Sigmoid colon (tissue), 6 donors: ENCODE measurements at regions not wholly inside any gene's neighbourhood (a gene's known extent, or its start where the extent isn't known, plus 50 kb on each side); places are given as distances from the start of the nearest gene placed in this dataset.

Experiments used
- DNase-seq: peaks from one replicate; pipeline ENCODE4 v3.0.0-alpha.2; 2019
- H3K27ac ChIP-seq, 4 donors: fragments of 200-600 bp; sonication (generic); one replicate each; pipeline ENCODE4 v1.5.1; 2016 to 2019; ENCODE audit warnings: mild to moderate bottlenecking in 1 of 4
- H3K27me3 ChIP-seq, 3 donors: fragments of 200-600 bp; sonication (generic); one replicate each; pipeline ENCODE4 v1.5.1; 2019; ENCODE audit warnings: mild to moderate bottlenecking in 1 of 3
- H3K36me3 ChIP-seq, 4 donors: fragments of 200-600 bp; sonication (generic); one replicate each; pipeline ENCODE4 v1.5.1; 2016 to 2019
- H3K4me1 ChIP-seq, 4 donors: fragments of 200-600 bp; sonication (generic); one replicate each; pipeline ENCODE4 v1.5.1; 2017 to 2019
- H3K4me3 ChIP-seq, 4 donors: fragments of 200-600 bp; sonication (generic); one replicate each; pipeline ENCODE4 v1.5.1; 2017 to 2019; ENCODE audit warnings: mild to moderate bottlenecking in 2 of 4, moderate library complexity in 1 of 4
- H3K9me3 ChIP-seq, 4 donors: fragments of 200-600 bp in 3 of 4; sonication (generic) in 3 of 4; one replicate each; pipeline versions ENCODE4 v1.5.1 to v1.6.1; 2013 to 2019
- EP300 ChIP-seq, 4 donors: sonication (generic); formaldehyde crosslinking; IDR thresholded peaks; one replicate each; pipeline ENCODE4 v1.6.1; 2017; ENCODE audit warnings: antibody characterized with exemption in 4 of 4
- POLR2A ChIP-seq, 2 donors: fragments of 450-650 bp; IDR thresholded peaks; one replicate each; pipeline ENCODE4 v1.6.1; 2016; ENCODE audit warnings: antibody characterized with exemption in 2 of 2, mild to moderate bottlenecking in 2 of 2, moderate library complexity in 2 of 2
- POLR2AphosphoS5 ChIP-seq, 4 donors: sonication (generic); formaldehyde crosslinking; IDR thresholded peaks; one replicate each; pipeline ENCODE4 v1.6.1; 2017; ENCODE audit warnings: antibody characterized with exemption in 4 of 4
- WGBS, 2 donors: extraction: QIAGEN DNeasy Blood & Tissue Kit; methylation state at CpG; one replicate each; pipeline ENCODE4 v1.1.7; 2013; 5-methylcytosine and 5-hydroxymethylcytosine counted together
- intact Hi-C: fragments of 100-400 bp; cut with DNase I; formaldehyde crosslinking; loops from one replicate; pipeline ENCODE4 v1.15.1; 2023
- TF ChIP-seq, protein P1 (sequence below), 4 experiments: fragments of 450-650 bp in 3 of 4; fragments of 200-600 bp in 1 of 4; IDR thresholded peaks; one replicate each; pipeline ENCODE4 v1.5.1; 2016 to 2019; ENCODE audit warnings: antibody characterized with exemption in 4 of 4, mild to moderate bottlenecking in 3 of 4, moderate library complexity in 2 of 4
- donor health status: healthy with polysubstance abuse.
- donor health status: healthy.

- intact Hi-C loops = no loop called here
- no peaks in the 10 kb centered on the region for H3K27me3 ChIP-seq
- no peak for DNase-seq
- no peak overlapping the region for H3K27ac ChIP-seq
- H3K4me1 ChIP-seq = peaks cover 0 to 4% (median 0%) of the 10 kb centered on the region in 4 donors
- no peak overlapping the region for H3K4me3 ChIP-seq
- no peaks in the 10 kb centered on the region for H3K36me3 ChIP-seq
- TF ChIP-seq POLR2AphosphoS5 (IDR thresholded peaks at IDR 0.05) (no peak), EP300 (IDR thresholded peaks at IDR 0.05) (no peak), POLR2A (IDR thresholded peaks at IDR 0.05) (no peak)
- TF ChIP-seq, protein P1, sequence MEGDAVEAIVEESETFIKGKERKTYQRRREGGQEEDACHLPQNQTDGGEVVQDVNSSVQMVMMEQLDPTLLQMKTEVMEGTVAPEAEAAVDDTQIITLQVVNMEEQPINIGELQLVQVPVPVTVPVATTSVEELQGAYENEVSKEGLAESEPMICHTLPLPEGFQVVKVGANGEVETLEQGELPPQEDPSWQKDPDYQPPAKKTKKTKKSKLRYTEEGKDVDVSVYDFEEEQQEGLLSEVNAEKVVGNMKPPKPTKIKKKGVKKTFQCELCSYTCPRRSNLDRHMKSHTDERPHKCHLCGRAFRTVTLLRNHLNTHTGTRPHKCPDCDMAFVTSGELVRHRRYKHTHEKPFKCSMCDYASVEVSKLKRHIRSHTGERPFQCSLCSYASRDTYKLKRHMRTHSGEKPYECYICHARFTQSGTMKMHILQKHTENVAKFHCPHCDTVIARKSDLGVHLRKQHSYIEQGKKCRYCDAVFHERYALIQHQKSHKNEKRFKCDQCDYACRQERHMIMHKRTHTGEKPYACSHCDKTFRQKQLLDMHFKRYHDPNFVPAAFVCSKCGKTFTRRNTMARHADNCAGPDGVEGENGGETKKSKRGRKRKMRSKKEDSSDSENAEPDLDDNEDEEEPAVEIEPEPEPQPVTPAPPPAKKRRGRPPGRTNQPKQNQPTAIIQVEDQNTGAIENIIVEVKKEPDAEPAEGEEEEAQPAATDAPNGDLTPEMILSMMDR (IDR thresholded peaks at IDR 0.05) = no peak
- WGBS, 2 donors = 88% methylated on average over 2 of the region's 2 CpGs
- no peaks in the 10 kb centered on the region for H3K9me3 ChIP-seq
These were observed 223.2 kb upstream of the PGRMC2 start for GRCh38 chr4:128510850-128511249.

GRCh38 chr4:128502818-128503527 lies 215.4 kb upstream of the PGRMC2 start:
- no peak for DNase-seq
- Histone ChIP-seq H3K4me1 (no peaks in the 10 kb centered on the region), H3K9me3 (peaks cover 0 to 2% (median 0%) of the 10 kb centered on the region in 4 donors), H3K4me3 (no peak overlapping the region), H3K27ac (no peak overlapping the region), H3K27me3 (no peaks in the 10 kb centered on the region), H3K36me3 (no peaks in the 10 kb centered on the region)
- intact Hi-C loops = no loop called here
- TF ChIP-seq EP300 (IDR thresholded peaks at IDR 0.05) (no peak), POLR2A (IDR thresholded peaks at IDR 0.05) (no peak), POLR2AphosphoS5 (IDR thresholded peaks at IDR 0.05) (no peak)
- TF ChIP-seq, protein P1 (IDR thresholded peaks at IDR 0.05) = no peak
- WGBS, 2 donors = 60 to 64% methylated on average over 1 of the region's 1 CpG

DNA sequence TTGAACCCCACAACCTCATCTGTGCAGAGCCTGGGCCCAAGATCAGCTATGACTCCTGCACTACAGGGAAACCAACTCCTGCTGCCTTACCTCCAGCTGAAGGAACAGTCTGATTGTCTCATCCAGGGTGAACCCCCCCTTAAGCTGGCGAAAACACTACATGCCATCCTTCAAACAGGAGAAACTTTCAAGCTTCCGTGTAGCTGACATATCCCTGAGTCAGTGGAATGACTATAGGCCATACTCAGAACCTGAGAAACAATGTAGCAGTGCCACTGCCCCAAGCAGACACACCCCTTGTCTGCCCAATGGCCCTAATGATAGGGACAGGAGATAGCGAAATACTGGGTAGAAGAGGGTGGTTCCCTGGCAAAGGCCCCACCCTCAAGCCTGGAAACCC lies 213.6 kb upstream of the PGRMC2 start:
- Histone ChIP-seq H3K36me3 (no peaks in the 10 kb centered on the region), H3K4me1 (no peaks in the 10 kb centered on the region), H3K27ac (no peak overlapping the region), H3K9me3 (peaks cover 0 to 5% (median under 1%) of the 10 kb centered on the region in 4 donors), H3K27me3 (no peaks in the 10 kb centered on the region), H3K4me3 (no peak overlapping the region)
- DNase-seq = no peak
- intact Hi-C loops = no loop called here
- whole genome bisulfite sequencing, 2 donors = 93 to 94% methylated on average over 3 of the region's 3 CpGs
- no peak for TF ChIP-seq EP300 (IDR thresholded peaks at IDR 0.05)
- no peak for TF ChIP-seq POLR2AphosphoS5 (IDR thresholded peaks at IDR 0.05)
- no peak for TF ChIP-seq POLR2A (IDR thresholded peaks at IDR 0.05)
- TF ChIP-seq, protein P1 (IDR thresholded peaks at IDR 0.05) = no peak

DNA sequence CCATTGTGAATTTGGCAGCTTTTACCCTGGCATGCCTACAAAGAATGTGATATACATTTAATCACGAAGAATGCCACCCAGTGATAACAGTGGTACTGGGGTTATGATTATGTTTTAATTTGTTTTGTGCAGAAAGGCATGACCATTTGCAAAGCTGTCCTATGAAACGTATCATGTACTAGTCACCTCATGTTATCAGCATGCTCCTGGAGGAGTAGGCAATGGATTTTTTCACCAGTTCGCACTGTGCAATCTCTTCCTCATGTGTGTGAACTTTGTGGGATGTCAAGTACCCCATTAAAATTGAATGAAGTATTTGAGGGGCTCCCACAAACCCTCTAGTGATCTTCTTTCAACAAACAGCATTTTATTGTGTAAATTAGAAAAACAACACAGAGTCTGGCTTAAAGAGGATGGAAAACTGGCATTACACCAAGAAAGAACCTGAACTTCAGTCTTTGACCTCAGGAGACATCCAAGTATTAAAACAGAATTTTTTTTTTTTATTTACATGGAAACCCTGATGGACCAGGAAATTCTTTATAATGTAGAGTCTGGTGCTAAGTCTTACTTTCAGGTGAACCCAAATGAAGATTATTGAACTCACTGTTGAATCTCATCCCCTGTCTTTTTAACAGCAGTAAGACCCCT lies 200.6 kb upstream of the PGRMC2 start:
- WGBS, 2 donors = 78 to 92% methylated on average over 3 of the region's 3 CpGs
- no peak for TF ChIP-seq POLR2AphosphoS5 (IDR thresholded peaks at IDR 0.05)
- TF ChIP-seq, protein P1 (IDR thresholded peaks at IDR 0.05) = no peak
- TF ChIP-seq POLR2A (IDR thresholded peaks at IDR 0.05) = no peak
- no peak for TF ChIP-seq EP300 (IDR thresholded peaks at IDR 0.05)

More for the DNA sequence above, 200.6 kb upstream of the PGRMC2 start:
- no peak overlapping the region for H3K4me3 ChIP-seq
- H3K4me1 ChIP-seq = no peaks in the 10 kb centered on the region
- no peak for DNase-seq
- no peaks in the 10 kb centered on the region for H3K27me3 ChIP-seq
- H3K27ac ChIP-seq = no peak overlapping the region
- no peaks in the 10 kb centered on the region for H3K9me3 ChIP-seq
- intact Hi-C loops = no loop called here
- no peaks in the 10 kb centered on the region for H3K36me3 ChIP-seq
